Osteoblast (primary cell): ENCODE measurements at regions not wholly inside any gene's neighbourhood (a gene's known extent, or its start where the extent isn't known, plus 50 kb on each side); places are given as distances from the start of the nearest gene placed in this dataset.

Experiments used
- DNase-seq: peaks from one replicate; pipeline ENCODE4 v3.0.0; 2011; ENCODE audit warnings: low spot score, mixed read lengths; ENCODE audit not compliant: insufficient read length; ENCODE audit errors: missing footprints
- H2AFZ ChIP-seq: 2 replicates; pipeline ENCODE4 v1.6.0; 2011; ENCODE audit warnings: mild to moderate bottlenecking, low read length
- H3K27ac ChIP-seq: 2 replicates; pipeline ENCODE4 v1.5.1; 2011; ENCODE audit warnings: mild to moderate bottlenecking, low read depth, low read length, moderate library complexity
- H3K27me3 ChIP-seq: 2 replicates; pipeline ENCODE4 v1.6.0; 2012; ENCODE audit warnings: mild to moderate bottlenecking, control low read depth, inconsistent platforms, low read length, moderate library complexity; ENCODE audit not compliant: insufficient read depth
- H3K36me3 ChIP-seq: 2 replicates; pipeline ENCODE4 v1.5.1; 2011; ENCODE audit warnings: mild to moderate bottlenecking, low read length, control low read depth, moderate library complexity; ENCODE audit not compliant: insufficient read depth
- H3K4me1 ChIP-seq: 2 replicates; pipeline ENCODE4 v1.5.1; 2011; ENCODE audit warnings: mild to moderate bottlenecking, low read length, control low read depth, moderate library complexity; ENCODE audit not compliant: insufficient read depth
- H3K4me2 ChIP-seq: 2 replicates; pipeline ENCODE4 v1.6.0; 2011; ENCODE audit warnings: mild to moderate bottlenecking, low read length; ENCODE audit not compliant: insufficient read depth
- H3K4me3 ChIP-seq: fragments of 200-600 bp; sonication (generic); 3 replicates; pipeline ENCODE4 v1.5.1; 2012; ENCODE audit warnings: mild to moderate bottlenecking, low read length, inconsistent platforms; ENCODE audit not compliant: insufficient read depth
- H3K79me2 ChIP-seq: 2 replicates; pipeline ENCODE4 v1.6.0; 2012; ENCODE audit warnings: mild to moderate bottlenecking, low read length, control low read depth, inconsistent platforms; ENCODE audit not compliant: insufficient read depth
- H3K9me3 ChIP-seq: 2 replicates; pipeline ENCODE4 v1.5.1; 2011; ENCODE audit warnings: low read depth, low read length, control low read depth
- H4K20me1 ChIP-seq: 2 replicates; pipeline ENCODE4 v1.6.0; 2012; ENCODE audit warnings: mild to moderate bottlenecking, low read length, control low read depth; ENCODE audit not compliant: insufficient read depth
- TF ChIP-seq, protein P1 (sequence below): IDR thresholded peaks from 2 replicates; pipeline ENCODE4 v1.5.1; 2011; ENCODE audit warnings: mild to moderate bottlenecking, low read depth, low read length, moderate library complexity; ENCODE audit errors: extremely low read depth

DNA sequence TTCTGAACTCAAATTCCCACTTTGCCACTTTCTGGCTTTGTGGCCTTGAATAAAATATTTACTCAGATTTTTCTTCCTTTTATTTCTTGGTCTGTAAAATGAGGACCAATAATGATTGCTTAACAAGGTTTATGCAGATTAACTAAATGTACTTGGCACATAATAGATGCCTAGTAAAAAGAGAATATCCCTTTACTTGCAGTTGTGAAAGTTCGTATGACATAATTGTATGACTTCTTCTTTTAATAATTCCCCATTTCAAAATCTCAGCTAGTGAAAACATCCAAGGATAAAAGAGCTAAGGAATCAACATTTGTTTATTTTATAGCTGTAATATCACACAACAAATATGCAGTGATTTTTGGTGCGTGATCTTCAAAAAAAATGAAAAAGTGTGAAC, 215.6 kb upstream of the ATP2B1 start:
- Histone ChIP-seq H3K27me3 (no peaks in the 10 kb centered on the region), H3K4me1 (no peaks in the 10 kb centered on the region), H3K4me3 (no peak overlapping the region), H2AFZ (no peak overlapping the region), H3K27ac (no peak overlapping the region), H3K4me2 (no peak overlapping the region), H3K79me2 (no peaks in the 10 kb centered on the region), H3K36me3 (no peaks in the 10 kb centered on the region), H4K20me1 (no peaks in the 10 kb centered on the region), H3K9me3 (no peaks in the 10 kb centered on the region)
- TF ChIP-seq, protein P1, sequence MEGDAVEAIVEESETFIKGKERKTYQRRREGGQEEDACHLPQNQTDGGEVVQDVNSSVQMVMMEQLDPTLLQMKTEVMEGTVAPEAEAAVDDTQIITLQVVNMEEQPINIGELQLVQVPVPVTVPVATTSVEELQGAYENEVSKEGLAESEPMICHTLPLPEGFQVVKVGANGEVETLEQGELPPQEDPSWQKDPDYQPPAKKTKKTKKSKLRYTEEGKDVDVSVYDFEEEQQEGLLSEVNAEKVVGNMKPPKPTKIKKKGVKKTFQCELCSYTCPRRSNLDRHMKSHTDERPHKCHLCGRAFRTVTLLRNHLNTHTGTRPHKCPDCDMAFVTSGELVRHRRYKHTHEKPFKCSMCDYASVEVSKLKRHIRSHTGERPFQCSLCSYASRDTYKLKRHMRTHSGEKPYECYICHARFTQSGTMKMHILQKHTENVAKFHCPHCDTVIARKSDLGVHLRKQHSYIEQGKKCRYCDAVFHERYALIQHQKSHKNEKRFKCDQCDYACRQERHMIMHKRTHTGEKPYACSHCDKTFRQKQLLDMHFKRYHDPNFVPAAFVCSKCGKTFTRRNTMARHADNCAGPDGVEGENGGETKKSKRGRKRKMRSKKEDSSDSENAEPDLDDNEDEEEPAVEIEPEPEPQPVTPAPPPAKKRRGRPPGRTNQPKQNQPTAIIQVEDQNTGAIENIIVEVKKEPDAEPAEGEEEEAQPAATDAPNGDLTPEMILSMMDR: no peak
- no peak for DNase-seq

GRCh38 chr12:89923091-89923490, 214.5 kb upstream of the ATP2B1 start:
- H3K4me1 ChIP-seq: no peaks in the 10 kb centered on the region
- no peaks in the 10 kb centered on the region for H4K20me1 ChIP-seq
- H3K9me3 ChIP-seq: no peaks in the 10 kb centered on the region
- no peak overlapping the region for H3K4me2 ChIP-seq
- no peaks in the 10 kb centered on the region for H3K79me2 ChIP-seq
- no peak overlapping the region for H2AFZ ChIP-seq
- no peak overlapping the region for H3K27ac ChIP-seq
- no peak overlapping the region for H3K4me3 ChIP-seq
- peak; percentile 65 for DNase-seq
- TF ChIP-seq, protein P1: no peak
- no peaks in the 10 kb centered on the region for H3K27me3 ChIP-seq
- no peaks in the 10 kb centered on the region for H3K36me3 ChIP-seq

- Histone ChIP-seq H3K4me1 (no peaks in the 10 kb centered on the region), H3K9me3 (no peaks in the 10 kb centered on the region), H3K4me2 (no peak overlapping the region), H4K20me1 (no peaks in the 10 kb centered on the region), H3K36me3 (no peaks in the 10 kb centered on the region), H2AFZ (no peak overlapping the region), H3K27me3 (no peaks in the 10 kb centered on the region), H3K4me3 (no peak overlapping the region), H3K79me2 (no peaks in the 10 kb centered on the region), H3K27ac (no peak overlapping the region)
- peak; percentile 83 for DNase-seq
- TF ChIP-seq, protein P1: no peak
Measured at GRCh38 chr12:89920866-89921265, 212.2 kb upstream of the ATP2B1 start.

DNA sequence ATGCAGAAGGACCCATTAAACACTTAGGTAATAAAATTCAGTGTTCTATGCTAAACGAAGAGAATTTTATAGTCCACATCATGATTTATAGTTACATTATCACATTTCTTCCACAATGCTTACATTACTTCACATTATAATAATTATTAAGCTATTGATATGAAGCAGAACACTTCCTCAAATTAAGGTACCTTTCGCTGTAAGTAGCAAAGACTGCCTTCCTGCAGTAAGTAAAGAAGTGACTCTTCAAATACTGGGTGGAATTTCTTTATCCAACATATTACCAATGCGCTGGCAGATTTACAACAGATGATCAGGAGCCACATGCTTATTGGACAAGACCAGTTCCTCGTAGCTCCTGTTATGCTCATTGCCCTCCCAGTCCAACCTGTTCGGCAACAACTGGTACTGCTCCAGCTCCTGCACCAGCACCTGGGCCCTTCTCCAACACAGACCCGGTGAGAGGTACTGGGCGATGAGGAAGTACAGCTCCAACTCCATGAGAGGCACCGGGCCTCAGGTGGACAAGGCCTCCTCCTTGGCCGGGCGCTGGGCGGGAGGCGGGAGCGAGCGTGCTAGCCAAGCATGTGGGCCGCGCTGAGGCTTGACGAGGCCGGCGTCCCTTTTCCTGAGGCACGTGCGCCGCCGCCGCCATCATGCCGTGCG, 210.7 kb upstream of the ATP2B1 start:
- no peak for DNase-seq
- no peak overlapping the region for H3K4me3 ChIP-seq
- H3K4me2 ChIP-seq: no peak overlapping the region
- no peaks in the 10 kb centered on the region for H3K4me1 ChIP-seq
- no peaks in the 10 kb centered on the region for H4K20me1 ChIP-seq
- H3K9me3 ChIP-seq: no peaks in the 10 kb centered on the region
- no peak overlapping the region for H2AFZ ChIP-seq
- H3K27ac ChIP-seq: no peak overlapping the region
- TF ChIP-seq, protein P1: no peak
- no peaks in the 10 kb centered on the region for H3K36me3 ChIP-seq
- no peaks in the 10 kb centered on the region for H3K27me3 ChIP-seq
- no peaks in the 10 kb centered on the region for H3K79me2 ChIP-seq
